ENCODE measurements at regions not wholly inside any gene's neighbourhood (a gene's known extent, or its start where the extent isn't known, plus 50 kb on each side); places are given as distances from the start of the nearest gene placed in this dataset.
"Not testable (repeated sequence)": the region's sequence is repeated elsewhere in the genome, so short reads cannot be mapped to it uniquely, and the experiment has no call there.

DNA sequence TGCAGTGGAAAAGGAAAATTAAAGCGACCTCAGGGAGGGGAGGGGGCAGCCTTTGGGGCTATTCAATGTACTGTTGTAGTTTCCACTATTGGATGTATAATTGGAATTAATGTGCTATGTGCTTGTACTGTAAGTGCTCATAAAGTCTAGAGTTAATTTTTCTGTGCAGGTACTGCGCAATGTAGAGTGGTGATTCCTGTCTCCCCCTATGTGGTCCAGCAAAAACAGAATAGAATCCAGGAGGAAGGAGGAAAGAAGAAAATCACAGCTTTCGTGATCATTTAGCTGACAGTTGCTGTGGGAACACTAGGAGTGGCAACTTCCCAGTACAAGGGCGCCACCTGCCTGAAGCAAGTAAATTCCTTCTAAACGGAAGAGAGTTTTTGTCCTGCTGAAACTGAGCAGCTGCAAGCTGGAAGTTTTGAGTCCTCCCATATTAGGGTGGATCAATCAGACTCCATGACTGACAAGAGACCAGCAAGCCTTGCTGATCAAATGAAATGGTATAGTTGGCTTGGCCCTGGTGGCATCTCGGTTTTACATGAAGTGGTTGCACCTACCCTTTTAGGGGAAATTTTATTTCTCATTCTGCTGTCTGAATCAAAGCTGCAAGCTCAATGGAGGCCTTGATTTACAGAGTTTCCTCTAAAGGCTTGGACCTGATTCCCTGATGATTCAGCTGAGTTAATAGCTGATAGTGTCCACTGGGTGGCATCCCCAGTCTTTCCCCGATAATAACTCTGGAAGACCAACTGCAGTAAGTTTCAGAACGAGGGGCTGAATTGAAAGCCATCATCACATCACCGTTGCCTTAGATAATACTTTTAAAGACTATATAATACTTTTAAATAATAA lies 299.8 kb downstream of the HGF start:
- peak; percentile 62 for DNase-seq

- no peak for DNase-seq
Observed at GRCh38 chr7:81469153-81469868, 300.5 kb downstream of the HGF start.

- DNase-seq = no peak
Observed at GRCh38 chr7:81468526-81468925, 301.3 kb downstream of the HGF start.

- no peak for DNase-seq
Observed at GRCh38 chr7:81467964-81468363, 301.9 kb downstream of the HGF start.

GRCh38 chr7:81462672-81463071 lies 307.2 kb downstream of the HGF start:
- DNase-seq = no peak

- no peak for DNase-seq
Observed at GRCh38 chr7:81460250-81461045, 309.4 kb downstream of the HGF start.

- no peak for DNase-seq
Observed at GRCh38 chr7:81459485-81459884, 310.4 kb downstream of the HGF start.

DNA sequence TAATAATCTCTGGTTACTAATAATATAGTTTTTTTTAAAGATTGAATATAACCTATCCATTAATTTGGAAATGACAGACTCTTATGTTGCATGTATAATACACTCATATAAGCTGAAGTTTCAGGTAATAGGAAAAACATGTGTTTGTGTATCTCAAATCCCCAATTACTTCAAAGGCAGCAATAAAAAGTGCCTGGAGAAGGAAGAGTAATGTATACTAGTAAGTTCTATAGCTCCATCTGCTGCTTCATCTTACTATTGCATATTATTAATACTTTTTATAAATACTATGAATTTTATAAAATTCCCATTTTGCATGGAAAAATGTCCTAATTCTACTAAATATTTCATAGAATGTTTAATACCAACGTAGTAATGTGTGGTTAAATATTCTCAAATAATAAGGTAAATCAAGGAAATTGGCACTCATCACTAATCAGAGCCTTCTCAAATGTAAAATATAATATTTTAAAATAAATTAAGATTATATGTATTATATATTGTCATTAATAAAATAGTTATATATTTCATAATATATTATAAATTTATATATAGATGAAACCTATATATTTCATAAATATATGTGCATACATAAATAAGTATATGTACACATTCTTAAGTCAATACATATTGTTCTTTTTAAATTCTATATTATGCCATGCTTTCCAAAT lies 311.9 kb downstream of the HGF start:
- peak; percentile 57 for DNase-seq

DNA sequence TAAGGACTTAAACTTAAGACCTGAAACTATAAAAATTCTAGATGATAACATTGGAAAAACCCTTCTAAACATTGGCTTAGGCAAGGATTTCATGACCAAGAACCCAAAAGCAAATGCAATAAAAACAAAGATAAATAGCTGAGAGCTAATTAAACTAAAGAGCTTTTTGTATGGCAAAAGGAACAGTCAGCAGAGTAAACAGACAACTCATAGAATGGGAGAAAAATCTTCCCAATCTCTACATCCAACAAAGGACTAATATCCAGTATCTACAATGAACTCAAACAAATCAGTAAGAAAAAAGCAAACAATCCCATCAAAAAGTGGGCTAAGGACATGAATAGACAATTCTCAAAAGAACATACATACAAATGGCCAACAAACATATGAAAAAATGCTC lies 316.1 kb downstream of the HGF start:
- DNase-seq = not testable (repeated sequence)

DNA sequence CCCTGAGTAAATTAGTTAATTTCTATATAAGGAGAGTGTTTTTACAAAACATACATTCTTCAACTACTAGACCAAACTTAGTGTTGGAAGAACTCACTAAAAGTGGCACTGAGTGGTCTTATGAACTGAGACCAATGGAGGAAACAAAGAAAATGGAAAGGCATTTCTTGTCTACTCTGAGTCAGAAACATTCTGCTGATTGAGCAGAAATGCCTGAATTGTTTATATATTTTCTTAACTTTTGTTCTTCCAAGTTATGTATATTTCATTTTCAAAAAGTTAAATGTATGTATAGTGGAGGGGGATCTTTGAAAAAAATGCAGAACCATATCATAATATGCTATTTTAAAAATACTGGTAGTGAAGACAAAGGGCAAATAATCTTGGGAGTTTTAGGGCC lies 320.7 kb downstream of the HGF start:
- DNase-seq = no peak

GRCh38 chr7:81447351-81447952 lies 322.4 kb downstream of the HGF start:
- DNase-seq = peak; percentile 46

DNA sequence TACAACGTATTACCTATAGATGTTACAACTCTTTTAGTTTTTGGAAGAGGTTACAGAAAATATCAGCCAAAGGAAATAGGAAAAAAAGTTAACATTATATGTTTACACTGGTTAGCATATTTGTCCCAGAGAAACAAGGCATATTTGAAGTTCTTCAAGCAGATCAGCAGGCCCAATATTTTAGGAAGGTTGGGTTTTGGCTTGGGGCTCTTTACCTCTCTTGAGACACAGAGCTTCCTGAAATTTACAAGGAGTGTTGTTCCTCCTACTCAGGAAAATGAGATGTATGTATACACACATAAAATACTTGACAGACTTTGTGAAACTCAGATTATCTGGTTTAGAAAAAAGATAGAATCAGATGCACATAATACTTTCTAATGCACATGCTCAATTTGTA lies 323.6 kb downstream of the HGF start:
- no peak for DNase-seq

- DNase-seq = no peak
Observed at GRCh38 chr7:81445462-81445861, 324.4 kb downstream of the HGF start.

DNA sequence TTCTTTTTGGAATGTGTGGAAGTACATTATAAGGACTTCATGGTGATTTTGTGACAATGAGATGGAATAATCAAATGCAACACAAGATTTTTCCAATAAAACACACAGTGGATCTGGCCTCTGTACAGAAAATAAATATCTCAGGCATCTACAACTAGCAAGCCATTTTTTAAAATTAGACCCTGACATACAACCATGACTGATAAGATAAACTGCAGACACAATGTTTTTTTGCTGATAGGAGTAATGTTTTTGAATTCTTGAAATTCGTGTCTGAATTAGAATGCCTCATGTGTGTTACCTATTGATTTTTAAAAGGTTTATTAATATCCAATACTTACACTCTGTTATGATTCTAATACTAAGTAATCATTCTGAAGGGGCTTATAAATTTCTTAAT lies 328.1 kb downstream of the HGF start:
- DNase-seq = no peak

- no peak for DNase-seq
Observed at GRCh38 chr7:81439591-81439990, 330.3 kb downstream of the HGF start.

DNA sequence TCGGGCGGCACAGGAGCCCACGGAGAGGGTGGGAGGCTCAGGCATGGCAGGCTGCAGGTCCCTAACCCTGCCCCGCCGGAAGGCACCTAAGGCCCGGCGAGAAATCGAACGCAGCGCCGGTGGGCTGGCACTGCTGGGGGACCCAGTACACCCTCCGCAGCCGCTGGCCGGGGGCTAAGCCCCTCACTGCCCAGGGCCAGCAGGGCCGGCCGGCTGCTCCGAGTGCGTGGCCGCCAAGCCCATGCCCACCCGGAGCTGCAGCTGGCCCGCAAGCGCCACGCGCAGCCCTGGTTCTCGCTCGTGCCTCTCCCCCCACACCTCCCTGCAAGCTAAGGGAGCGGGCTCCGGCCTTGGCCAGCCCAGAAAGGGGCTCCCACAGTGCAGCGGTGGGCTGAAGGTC lies 332.7 kb downstream of the HGF start:
- not testable (repeated sequence) for DNase-seq

DNA sequence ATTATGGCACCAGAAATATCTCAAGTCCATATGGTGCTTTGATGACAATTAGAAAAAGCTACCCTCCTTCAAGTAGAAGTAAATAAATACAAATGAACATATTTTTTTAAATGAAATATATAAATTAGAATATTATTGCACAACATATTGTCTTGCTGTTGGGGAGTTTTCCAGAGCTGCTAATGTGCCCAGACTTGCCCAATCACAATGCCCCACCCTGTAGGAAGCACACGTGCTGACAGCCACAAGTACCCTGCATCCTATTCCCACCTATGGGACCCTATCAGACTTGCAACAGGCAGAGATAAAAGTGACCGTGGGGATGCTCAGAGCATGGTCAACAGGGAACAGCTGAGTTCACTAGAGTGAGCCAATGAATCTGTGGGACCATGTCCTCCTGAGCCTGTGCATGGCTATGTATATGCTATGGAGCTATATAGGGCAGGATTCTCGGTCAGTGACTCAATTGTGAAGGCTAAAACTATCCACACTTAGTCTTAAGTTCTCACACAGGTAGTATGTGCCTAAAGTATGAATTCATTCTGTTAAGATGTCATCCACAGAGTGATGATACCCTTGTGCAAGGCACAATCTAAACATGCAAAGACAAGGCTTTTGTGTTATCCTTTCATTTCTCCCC lies 336.0 kb downstream of the HGF start:
- DNase-seq = no peak

DNA sequence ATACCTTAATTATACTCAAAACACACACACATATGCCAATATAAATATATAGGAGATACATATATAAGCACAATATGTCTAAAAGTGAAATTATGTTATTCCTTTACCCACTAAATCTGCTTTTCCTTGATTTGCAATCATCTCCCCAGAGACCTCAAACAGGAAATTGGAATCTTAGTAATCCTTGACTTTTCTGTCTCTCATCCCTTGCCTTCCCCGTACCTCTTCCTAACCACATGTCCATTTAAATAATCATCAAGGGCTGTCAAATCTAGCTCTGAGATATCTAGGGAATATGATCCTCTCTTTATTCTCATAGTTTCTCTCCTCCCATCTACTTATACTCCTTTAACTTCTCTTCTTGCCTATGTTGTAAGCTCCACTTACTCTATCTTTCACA lies 336.6 kb downstream of the HGF start:
- DNase-seq = no peak

DNA sequence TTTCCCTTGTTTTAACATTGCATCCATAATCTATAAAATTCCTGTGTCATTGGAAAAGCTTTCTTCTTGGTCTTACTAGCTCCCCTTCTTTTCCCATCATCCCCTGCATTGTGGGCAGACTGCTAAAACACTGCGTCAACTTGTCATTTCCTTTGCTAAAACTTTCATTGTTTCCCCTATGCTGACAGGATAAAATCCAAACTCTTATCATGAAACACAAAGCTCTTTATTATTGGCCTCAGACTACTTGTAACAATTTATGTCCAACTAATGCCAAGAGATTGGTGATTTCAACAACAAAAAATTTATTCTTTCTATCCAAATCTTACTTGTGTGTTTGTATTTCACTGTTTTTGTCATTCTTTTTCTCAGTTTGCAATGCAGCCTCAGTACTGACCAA lies 339.1 kb downstream of the HGF start:
- DNase-seq = no peak

DNA sequence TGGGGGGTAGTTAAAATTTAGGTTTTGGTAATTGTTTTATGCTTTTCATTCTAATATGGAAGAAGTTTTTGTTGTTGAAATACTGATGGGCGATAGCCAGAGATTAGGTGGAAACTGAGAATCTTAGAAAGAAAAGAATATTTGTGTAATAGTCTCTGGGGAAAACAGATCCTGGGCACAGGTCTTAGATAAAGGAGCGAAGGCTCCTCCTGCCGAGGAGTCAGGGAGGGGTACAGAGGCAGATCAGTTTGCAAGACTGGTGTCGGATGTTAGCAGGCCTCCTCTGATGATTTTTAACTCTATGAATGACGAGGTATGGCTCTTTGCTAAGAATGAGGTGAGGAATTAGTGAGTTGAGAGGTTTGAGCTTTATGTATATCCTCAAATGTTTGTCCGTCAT lies 339.7 kb downstream of the HGF start:
- no peak for DNase-seq

- no peak for DNase-seq
Observed at GRCh38 chr7:81427461-81427860, 342.4 kb downstream of the HGF start.
